ENCODE measurements at regions not wholly inside any gene's neighbourhood (a gene's known extent, or its start where the extent isn't known, plus 50 kb on each side); places are given as distances from the start of the nearest gene placed in this dataset.

- ATAC-seq (peak; percentile 27), DNase-seq (no peak)
- no peak for TF ChIP-seq CTCF (IDR thresholded peaks at IDR 0.05)
- intact Hi-C loops (cut with micrococcal nuclease): no loop called here
- no peaks in the 10 kb centered on the region for H3K27me3 Mint-ChIP-seq
- H3K27ac Mint-ChIP-seq: no peak overlapping the region
- H3K36me3 Mint-ChIP-seq (ENCODE audit: low read depth): peaks cover 35% of the 10 kb centered on the region
- H3K9me3 Mint-ChIP-seq: peaks cover 26% of the 10 kb centered on the region
- peaks cover 3% of the 10 kb centered on the region for H3K4me1 Mint-ChIP-seq (ENCODE audit: low read depth)
- CTCF ChIA-PET: no interaction called here
- POLR2A ChIA-PET: interaction anchor here (0.6 to 1.0 kb wide), 2 partner anchors 167 to 342 kb away, joined by 3 read pairs; no protein-coding TSS in a partner anchor
- H3K4me3 Mint-ChIP-seq: no peak overlapping the region
Observed at GRCh38 chr10:123236126-123236525, 81.9 kb downstream of the BUB3 start.

DNA sequence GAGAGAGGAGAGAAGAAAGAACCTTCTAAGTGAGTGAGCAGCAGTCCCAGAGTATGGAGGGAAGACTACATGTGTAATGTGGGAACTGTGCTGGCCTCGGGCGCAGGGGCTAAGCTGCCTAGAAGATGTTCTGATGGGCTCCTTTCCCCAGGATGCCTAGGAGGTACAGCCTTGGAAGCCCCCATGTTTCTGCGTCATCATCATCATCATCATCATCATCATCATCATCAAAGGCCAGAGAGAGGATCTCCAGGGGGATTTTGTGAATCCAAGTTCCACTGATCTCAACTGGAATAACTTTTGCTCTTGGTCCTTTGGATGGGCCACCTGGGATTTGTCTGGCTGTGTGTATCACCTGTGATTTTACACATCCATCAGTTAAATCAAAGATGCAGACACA lies 86.0 kb downstream of the BUB3 start:
- Mint-ChIP-seq H3K27ac (no peak overlapping the region), H3K4me3 (no peak overlapping the region), H3K27me3 (no peaks in the 10 kb centered on the region), H3K36me3 (ENCODE audit: low read depth) (peaks cover 12% of the 10 kb centered on the region), H3K4me1 (ENCODE audit: low read depth) (peaks cover 20% of the 10 kb centered on the region), H3K9me3 (peaks cover 6% of the 10 kb centered on the region)
- intact Hi-C loops (cut with micrococcal nuclease): no loop called here
- ChIA-PET CTCF (interaction anchor here (0.9 to 1.2 kb wide), 2 partner anchors 9 to 30 kb away, joined by 3 to 4 read pairs; no protein-coding TSS in a partner anchor), POLR2A (no interaction called here)
- ATAC-seq: no peak
- DNase-seq: no peak
- no peak for TF ChIP-seq CTCF (IDR thresholded peaks at IDR 0.05)

GRCh38 chr10:123240776-123241175 lies 86.6 kb downstream of the BUB3 start:
- ATAC-seq (no peak), DNase-seq (no peak)
- POLR2A ChIA-PET: no interaction called here
- Mint-ChIP-seq H3K36me3 (ENCODE audit: low read depth) (peaks cover 7% of the 10 kb centered on the region), H3K27ac (peak overlapping the region; percentile 31), H3K9me3 (peaks cover under 1% of the 10 kb centered on the region), H3K27me3 (no peaks in the 10 kb centered on the region), H3K4me3 (no peak overlapping the region), H3K4me1 (ENCODE audit: low read depth) (peaks cover 20% of the 10 kb centered on the region)
- no peak for TF ChIP-seq CTCF (IDR thresholded peaks at IDR 0.05)
- CTCF ChIA-PET: no interaction called here
- intact Hi-C loops (cut with micrococcal nuclease): no loop called here

DNA sequence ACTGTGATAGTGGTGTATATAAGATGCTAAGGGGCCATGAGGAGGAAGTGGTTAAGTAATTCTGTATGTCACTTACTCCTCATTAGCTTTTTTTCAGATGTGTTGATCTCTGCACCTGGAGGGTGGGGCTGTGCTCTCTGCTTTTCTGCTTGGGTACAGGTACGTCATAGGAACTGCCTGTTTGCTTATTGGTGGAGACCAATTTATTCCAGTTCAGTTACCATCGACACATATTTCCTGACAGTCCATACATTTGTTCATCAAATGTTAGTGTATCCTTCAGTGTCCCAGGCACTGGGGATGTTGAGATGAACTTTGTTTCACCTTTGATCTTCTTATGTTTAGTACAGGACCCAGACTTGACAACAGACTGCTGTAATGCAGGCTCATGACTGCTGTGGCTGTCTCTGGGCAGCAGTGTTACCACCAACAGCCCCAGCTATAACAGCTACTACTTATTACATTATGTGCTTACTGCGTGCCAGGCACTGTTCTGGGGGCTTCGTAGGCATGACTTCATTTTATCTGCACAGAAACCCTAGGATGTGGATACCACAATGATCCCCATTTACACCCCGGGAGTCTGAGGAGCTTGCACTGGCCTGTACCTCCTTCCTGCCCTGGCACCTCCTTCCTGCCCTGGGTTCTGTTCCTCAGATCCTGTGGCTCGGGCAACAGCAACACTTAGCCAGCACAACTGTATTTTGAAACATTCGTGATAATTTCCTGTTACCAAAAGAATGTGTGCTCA lies 87.4 kb downstream of the BUB3 start:
- Mint-ChIP-seq H3K27me3 (no peaks in the 10 kb centered on the region), H3K27ac (peak overlapping the region; percentile 75), H3K9me3 (no peaks in the 10 kb centered on the region), H3K4me3 (no peak overlapping the region), H3K4me1 (ENCODE audit: low read depth) (peaks cover 20% of the 10 kb centered on the region), H3K36me3 (ENCODE audit: low read depth) (peaks cover 5% of the 10 kb centered on the region)
- POLR2A ChIA-PET: no interaction called here
- TF ChIP-seq CTCF (IDR thresholded peaks at IDR 0.05): no peak
- DNase-seq (peak; percentile 60), ATAC-seq (peak; percentile 87)
- CTCF ChIA-PET: no interaction called here
- intact Hi-C loops (cut with micrococcal nuclease): no loop called here

DNA sequence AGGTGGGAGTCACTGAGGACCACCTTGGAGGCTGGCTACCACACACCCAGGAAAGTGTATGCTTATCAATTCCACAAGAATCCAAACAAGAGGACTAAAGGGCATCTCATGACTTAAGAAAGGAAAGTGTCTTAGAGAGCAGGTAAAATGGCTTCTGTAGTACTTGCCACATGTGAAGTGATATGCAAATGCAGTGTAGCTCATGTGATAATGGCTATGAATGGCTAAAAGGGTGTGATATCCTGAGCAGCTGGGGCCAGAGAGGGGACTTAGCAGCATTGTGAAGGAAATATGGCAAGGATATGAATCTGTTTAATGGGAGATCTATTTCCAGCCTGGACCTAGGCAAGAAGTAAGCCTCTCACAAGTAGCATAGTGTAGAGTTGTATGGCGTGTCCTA lies 90.5 kb downstream of the BUB3 start:
- ATAC-seq (no peak), DNase-seq (no peak)
- Mint-ChIP-seq H3K4me1 (ENCODE audit: low read depth) (peaks cover 20% of the 10 kb centered on the region), H3K27ac (no peak overlapping the region), H3K27me3 (no peaks in the 10 kb centered on the region), H3K4me3 (no peak overlapping the region), H3K9me3 (no peaks in the 10 kb centered on the region), H3K36me3 (ENCODE audit: low read depth) (peaks cover 1% of the 10 kb centered on the region)
- POLR2A ChIA-PET: no interaction called here
- TF ChIP-seq CTCF (IDR thresholded peaks at IDR 0.05): no peak
- CTCF ChIA-PET: no interaction called here
- intact Hi-C loops (cut with micrococcal nuclease): no loop called here
